ENCODE measurements at regions not wholly inside any gene's neighbourhood (a gene's known extent, or its start where the extent isn't known, plus 50 kb on each side); places are given as distances from the start of the nearest gene placed in this dataset.
"Not testable (repeated sequence)": the region's sequence is repeated elsewhere in the genome, so short reads cannot be mapped to it uniquely, and the experiment has no call there.

GRCh38 chr17:70668938-70669778, 499.8 kb downstream of the KCNJ2 start:
- POLR2A ChIA-PET: no interaction called here
- CTCF ChIA-PET: no interaction called here

DNA sequence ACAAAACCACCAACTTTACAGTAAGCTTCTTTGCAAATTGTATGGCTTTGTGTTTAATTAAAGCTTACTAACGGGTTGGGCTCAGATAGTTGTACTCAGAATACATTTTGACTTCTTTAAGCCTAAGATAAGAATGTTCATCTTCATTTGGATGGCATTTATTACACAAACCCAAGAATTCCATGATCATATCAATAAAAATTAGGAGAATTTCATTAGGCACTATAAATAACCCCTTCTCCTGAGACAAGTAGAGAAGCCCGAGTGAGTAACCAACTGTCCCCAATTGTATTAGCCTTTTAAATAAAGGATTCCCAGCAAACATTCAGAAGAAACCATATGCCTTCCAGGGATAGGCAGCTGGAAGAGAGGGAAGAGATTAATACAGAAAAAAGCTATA, 504.7 kb downstream of the KCNJ2 start:
- ChIA-PET POLR2A (no interaction called here), CTCF (no interaction called here)

GRCh38 chr17:70675070-70675590, 505.8 kb downstream of the KCNJ2 start:
- ChIA-PET CTCF (no interaction called here), POLR2A (no interaction called here)

GRCh38 chr17:70677783-70678647, 508.7 kb downstream of the KCNJ2 start:
- CTCF ChIA-PET: no interaction called here

DNA sequence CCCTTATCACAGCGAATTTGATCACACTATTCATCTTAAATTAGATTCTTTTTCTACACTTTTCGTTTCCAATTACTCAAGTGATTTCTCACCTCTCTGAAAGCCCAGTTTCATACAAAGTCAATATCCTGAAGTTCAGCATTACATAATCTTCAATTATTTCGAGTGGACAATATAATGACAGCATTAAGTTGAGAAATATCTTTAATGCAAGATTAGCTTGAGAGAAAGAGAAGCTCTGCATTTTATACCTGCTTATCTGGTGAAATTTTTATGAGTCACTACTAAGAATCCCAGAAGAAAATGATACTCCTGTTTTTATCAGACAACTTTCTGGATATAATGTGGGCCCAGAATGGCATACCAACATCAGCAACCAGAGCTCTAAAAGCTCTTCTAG, 509.6 kb downstream of the KCNJ2 start:
- CTCF ChIA-PET: no interaction called here
- POLR2A ChIA-PET: no interaction called here

More at GRCh38 chr17:70677783-70678647, 508.7 kb downstream of the KCNJ2 start:
- POLR2A ChIA-PET: no interaction called here

DNA sequence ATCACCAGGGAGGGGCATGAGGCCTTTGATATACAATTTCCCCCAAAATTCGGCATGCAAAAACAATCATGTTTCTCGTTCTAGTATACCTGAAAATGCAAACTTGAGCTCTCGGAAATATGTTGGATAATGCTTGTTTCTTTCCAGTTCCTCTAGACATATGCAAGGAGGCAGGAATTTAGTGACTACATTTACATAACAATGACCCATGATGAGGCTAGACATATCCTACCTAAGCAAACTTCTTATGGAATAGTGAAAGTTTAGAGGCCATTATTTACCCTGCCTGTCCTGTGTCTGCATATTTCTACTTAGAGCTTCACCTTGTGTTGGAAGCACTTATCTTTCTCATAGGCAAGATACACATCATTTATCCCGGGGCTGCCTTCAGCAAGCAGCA, 514.6 kb downstream of the KCNJ2 start:
- POLR2A ChIA-PET: no interaction called here
- CTCF ChIA-PET: no interaction called here

DNA sequence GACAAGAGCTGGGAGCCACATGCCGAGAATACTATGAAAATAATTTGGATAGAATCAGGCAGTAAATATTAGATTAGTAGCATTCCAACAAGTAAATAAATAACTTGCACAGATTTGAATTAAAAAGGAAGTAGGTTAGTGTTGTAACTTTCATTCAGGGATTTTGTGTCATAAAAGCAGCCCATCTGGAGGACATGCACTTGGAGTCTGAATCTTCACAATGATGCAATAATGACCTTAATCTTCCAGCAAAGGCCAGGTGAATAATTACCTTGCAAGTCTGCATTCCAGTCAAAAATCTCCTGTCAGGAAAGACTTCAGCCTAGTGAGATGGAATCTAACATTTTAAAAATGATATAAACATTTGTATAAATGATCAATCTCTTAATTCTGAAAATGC, 518.1 kb downstream of the KCNJ2 start:
- ChIA-PET POLR2A (no interaction called here), CTCF (no interaction called here)

DNA sequence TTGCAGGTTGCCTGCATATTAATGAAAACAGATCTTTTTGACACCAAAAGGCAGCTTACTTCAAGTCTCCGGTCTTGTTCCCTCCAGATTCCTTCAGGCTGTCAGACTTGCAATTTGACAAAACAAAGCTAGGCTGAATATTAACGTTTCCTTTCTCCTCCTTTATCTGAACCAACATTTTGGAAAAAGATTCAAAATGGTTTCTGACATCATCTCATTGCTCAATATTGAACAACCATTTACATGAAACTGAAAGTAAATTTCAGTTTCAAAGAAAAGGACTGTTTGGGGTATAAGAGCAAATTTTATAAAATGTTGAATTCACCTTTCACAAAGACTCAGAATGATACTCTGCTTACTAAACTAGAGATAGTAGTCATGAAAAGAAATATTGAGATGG, 521.8 kb downstream of the KCNJ2 start:
- POLR2A ChIA-PET: no interaction called here
- CTCF ChIA-PET: no interaction called here

DNA sequence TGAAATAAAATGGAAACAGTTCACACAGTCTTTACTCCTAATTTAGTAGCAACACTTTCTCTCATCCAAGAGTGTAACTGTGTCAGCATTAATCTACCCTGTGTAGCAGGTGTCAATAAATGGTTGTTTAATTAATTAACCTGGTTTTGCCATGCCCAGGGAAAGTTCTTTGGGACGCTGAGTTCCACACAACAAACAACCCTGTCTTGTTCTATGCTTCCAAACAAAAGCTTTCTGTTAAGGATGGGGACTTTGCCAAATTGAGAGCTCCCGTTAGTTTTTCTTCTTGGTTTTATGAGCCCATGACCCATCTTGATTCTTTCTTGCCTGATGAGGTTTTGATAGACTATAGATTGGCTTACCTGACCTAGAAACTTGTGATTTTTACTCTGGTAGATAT, 530.1 kb downstream of the KCNJ2 start:
- POLR2A ChIA-PET: no interaction called here
- CTCF ChIA-PET: no interaction called here

DNA sequence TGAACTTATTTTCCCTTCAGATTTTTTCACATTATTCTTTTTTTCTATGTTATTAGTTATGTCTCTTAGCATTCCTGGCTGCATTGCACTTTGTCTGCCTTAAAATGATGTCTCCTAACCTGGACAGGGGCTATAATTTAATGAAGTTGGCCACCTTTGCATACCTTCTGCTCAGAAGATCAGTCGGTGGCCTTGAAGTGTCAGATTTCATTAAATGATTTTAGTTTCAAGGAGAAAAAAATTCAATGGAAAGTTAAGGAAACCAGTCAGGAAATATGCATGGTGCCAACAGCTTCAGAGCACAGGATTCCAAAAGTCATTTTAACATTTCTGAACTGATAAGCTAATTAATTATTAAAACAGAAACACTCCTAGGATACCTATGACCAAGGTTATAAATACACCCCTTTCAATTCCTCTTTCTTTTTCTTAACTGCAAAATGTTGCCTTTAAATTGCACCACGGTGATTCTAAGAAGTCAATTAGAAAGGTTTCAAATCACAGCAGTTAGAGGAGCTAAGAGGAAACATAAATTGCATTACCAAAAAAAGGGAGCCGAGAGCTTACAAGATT, 533.4 kb downstream of the KCNJ2 start:
- ChIA-PET POLR2A (no interaction called here), CTCF (no interaction called here)

DNA sequence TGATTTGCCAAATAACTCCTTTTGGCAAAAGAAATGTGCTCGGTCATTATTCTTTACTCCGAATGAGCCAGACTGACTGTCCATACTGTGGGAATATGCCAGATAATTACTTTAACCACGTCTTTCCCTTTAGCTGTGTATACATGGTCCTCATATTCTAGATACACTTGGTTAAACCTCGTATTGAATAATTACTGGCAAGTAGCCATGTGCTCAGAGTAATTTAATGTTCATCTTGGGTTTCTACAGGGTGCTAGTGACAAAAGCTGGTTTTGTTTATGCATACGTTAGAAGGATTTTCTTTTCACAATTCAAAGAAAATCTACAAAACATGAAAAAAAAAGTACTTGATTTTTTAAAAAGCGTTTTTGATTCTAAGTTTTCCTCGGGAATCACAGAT, 540.3 kb downstream of the KCNJ2 start:
- CTCF ChIA-PET: no interaction called here
- POLR2A ChIA-PET: no interaction called here

DNA sequence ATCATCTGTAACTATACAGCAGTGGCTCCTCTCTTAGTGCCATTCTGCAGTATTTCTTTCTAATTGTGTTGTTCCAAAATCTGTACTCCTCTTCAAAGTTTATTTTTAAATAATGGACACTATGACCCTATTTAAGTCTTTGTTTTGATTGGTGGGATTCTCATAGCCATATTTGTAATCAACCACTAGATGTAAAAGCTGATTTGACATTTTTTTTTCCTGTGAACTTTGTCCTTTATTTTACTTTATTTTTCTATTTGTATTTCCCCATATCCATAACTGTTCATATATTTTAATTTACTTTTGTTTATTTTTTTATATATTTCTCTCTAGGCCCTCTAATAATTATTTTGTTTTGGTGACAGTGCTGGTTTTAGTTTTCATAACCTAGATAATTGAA, 544.4 kb downstream of the KCNJ2 start:
- ChIA-PET POLR2A (no interaction called here), CTCF (no interaction called here)

DNA sequence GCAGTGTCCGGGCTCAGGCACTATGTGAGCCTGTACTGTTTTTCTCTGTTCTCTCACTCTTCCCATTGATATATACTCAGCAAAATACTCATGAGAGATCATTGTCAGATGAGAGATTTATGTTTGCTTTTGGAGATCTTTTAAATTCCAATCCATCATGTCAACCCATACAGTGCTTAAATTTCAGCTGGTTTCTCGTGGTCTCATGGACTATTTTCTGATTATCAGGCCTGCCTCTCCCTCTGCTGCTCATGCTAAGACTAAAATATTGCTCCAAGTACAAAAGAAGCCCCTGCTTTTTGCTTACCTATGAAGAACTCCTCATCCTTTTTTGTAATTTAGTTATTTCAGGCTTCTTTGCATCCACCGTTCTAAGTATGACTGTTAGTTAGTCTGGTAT, 547.2 kb downstream of the KCNJ2 start:
- ChIA-PET CTCF (no interaction called here), POLR2A (no interaction called here)

DNA sequence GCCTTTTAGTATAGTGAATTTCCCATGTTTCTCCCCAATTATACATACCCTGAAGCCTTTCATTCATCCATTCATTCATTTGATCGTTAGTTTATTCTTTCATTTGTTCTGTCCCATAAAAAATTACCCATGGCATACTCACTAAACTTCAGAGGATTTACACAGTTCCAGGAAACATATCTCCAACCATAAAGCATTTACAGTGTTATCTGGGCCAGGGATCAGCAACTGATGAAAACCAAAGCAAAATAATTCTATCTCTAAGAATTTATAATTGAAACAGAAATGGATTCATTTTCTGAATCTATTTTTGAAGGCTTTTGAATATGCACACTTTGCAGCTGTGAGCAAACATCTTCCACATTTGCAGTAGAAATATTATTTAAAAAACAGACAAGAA, 547.7 kb downstream of the KCNJ2 start:
- ChIA-PET POLR2A (no interaction called here), CTCF (no interaction called here)

DNA sequence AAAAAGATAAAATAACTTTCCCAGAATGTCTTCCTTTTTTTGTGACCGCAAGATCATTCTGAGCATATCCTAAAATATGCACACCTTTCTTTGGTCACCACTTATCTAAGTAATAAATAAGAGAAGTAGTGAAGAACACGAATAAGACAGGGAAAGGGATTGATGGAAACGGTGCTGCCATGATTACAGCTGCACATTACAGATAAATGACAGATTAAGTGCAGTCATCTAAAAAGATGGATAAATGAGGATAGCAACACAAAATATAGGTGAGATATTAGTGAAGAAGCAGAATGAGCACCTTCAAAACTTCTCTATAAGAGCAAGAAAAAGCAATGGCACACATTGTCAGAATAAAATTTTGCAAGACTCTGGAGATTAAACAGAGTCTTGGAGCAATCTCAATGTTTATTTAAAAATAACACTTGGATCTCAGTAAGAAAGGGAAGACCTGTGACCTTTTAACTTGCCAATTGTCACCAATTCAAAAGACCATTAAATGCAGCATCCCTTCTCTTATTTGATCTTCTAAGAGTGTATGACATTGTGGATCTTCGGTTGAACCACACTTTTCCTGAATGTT, 567.1 kb downstream of the KCNJ2 start:
- POLR2A ChIA-PET: no interaction called here
- CTCF ChIA-PET: no interaction called here

GRCh38 chr17:70739065-70739464, 569.7 kb downstream of the KCNJ2 start:
- CTCF ChIA-PET: no interaction called here
- POLR2A ChIA-PET: no interaction called here

GRCh38 chr17:70746574-70746973, 577.2 kb downstream of the KCNJ2 start:
- CTCF ChIA-PET, POLR2A ChIA-PET: not testable (repeated sequence)

- POLR2A ChIA-PET: no interaction called here
- CTCF ChIA-PET: no interaction called here
Measured at GRCh38 chr17:70750983-70751382, 581.7 kb downstream of the KCNJ2 start.

- POLR2A ChIA-PET, CTCF ChIA-PET: not testable (repeated sequence)
Measured at GRCh38 chr17:70752461-70752860, 583.1 kb downstream of the KCNJ2 start.

DNA sequence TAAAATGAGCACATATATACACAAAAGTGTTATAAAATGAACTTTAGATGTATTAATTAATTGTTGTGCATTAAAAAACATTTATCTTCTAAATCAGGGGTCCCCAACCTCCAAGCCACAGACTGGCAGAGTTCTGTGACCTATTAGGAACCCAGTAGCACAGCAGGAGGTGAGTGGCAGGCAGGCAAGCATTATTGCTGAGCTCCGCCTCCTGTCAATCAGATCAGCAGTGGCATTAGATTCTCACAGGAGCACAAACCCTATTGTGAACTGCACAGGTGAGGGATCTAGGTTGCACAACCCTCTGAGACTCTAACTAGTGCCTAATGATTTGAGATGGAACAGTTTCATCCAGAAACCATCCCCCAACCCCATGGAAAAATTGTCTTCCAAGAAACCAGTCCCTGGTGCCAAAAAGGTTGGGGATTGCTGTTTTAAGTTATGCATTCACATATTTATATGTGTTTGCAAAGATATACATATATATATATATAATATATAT, 583.7 kb downstream of the KCNJ2 start:
- POLR2A ChIA-PET: no interaction called here
- CTCF ChIA-PET: no interaction called here

- ChIA-PET POLR2A (no interaction called here), CTCF (no interaction called here)
Measured at GRCh38 chr17:70763018-70763417, 593.7 kb downstream of the KCNJ2 start.

Measured in activated CD8-positive, alpha-beta memory T cell treated with anti-CD3 and anti-CD28 coated beads for 36 hours (primary cell).